ENCODE measurements at regions not wholly inside any gene's neighbourhood (a gene's known extent, or its start where the extent isn't known, plus 50 kb on each side); places are given as distances from the start of the nearest gene placed in this dataset.

DNA sequence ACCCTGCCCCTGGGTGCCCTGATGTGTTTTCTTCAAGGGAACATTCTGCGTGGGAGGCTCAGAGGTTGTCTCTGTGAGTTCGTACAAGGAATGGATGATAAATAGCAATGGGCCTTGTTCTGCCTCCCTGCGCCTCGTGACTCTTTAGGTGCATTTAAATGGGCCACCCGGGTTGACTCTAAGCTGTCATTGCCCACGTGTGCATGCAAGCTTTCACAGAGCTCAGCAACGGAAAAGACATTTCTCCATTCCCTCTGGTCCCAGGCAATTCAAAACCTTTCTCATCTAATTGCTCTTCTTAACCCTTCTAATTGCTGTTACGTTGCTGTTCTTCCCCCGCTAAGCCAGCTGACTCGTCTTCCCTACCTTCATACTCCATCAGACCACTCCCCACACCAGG is 71.5 kb upstream of the SDK2 start:
- no peaks in the 10 kb centered on the region for H3K27me3 ChIP-seq

DNA sequence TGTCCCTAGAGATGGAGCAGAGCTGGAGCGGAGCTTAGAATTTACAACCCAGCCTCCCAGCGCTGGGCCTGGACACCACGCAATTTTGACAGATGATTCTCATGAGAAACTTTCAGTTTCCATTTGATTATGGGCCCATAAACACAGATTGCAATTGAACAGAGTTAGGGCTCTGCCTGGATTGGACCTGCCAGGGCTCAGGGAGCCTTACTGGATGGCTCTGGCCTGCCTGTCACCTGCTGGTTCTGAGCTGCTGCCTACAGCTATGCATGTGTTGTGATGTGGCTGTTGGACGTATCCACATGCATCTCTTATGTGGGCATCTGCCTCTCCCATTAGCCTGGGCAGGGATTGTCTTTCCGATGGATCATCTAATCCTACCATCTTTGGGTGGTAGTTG is 73.4 kb upstream of the SDK2 start:
- H3K27me3 ChIP-seq: no peaks in the 10 kb centered on the region
- no peak for DNase-seq

More for the DNA sequence above, 71.5 kb upstream of the SDK2 start:
- no peak for DNase-seq
- no peaks in the 10 kb centered on the region for H3K9me3 ChIP-seq (replicated peaks)
- no peaks in the 10 kb centered on the region for H3K36me3 ChIP-seq
- H3K4me1 ChIP-seq: peaks cover 19% of the 10 kb centered on the region
- no peak overlapping the region for H3K4me3 ChIP-seq
- H3K27ac ChIP-seq: no peak overlapping the region

DNA sequence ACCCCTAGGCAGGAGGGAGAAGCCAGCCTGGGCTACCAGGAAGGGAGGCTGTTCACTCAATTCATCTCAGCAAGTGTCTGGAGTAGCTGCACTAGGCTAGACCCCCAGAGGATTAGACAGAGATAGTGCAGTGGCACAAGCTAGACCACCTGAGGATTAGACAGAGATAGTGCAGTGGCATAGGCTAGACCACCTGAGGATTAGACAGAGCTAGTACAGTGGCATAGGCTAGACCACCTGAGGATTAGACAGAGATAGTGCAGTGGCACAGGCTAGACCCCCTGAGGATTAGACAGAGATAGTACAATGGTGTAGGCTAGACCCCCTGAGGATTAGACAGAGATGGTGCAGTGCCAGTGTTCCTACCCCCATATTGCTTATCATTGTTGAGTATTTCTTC is 74.1 kb upstream of the SDK2 start:
- Histone ChIP-seq H3K36me3 (no peaks in the 10 kb centered on the region), H3K27me3 (no peaks in the 10 kb centered on the region), H3K4me1 (peaks cover 22% of the 10 kb centered on the region), H3K27ac (no peak overlapping the region), H3K4me3 (no peak overlapping the region), H3K9me3 (replicated peaks) (no peaks in the 10 kb centered on the region)
- DNase-seq: no peak

More for the DNA sequence above, 73.4 kb upstream of the SDK2 start:
- no peaks in the 10 kb centered on the region for H3K36me3 ChIP-seq
- no peak overlapping the region for H3K27ac ChIP-seq
- no peaks in the 10 kb centered on the region for H3K9me3 ChIP-seq (replicated peaks)
- H3K4me1 ChIP-seq: peaks cover 22% of the 10 kb centered on the region
- H3K4me3 ChIP-seq: no peak overlapping the region

DNA sequence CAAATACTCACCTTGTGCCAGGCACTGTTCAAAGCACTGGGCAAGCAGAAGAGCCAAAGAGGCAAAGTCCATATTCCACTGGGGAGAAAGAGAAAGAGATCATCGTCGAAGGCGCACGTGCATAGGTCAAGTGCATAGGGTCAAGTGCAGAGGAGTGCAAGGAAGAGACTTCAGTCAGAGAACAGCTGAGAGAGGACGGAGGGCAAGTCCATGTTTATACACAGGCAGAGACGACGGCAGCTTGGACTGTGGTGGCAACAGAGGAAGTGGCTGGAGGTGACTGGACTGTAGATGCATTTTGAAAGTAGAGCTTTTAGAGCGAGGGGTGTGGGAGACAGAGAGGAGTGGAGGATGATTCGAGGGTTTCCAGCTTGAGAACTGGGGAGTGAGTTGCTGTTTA is 74.7 kb upstream of the SDK2 start:
- H3K4me3 ChIP-seq: no peak overlapping the region
- DNase-seq: peak; percentile 25 to 51
- H3K9me3 ChIP-seq (replicated peaks): no peaks in the 10 kb centered on the region
- H3K27ac ChIP-seq: no peak overlapping the region; the same call in 1 of the 2 replicates
- H3K36me3 ChIP-seq: no peaks in the 10 kb centered on the region
- H3K27me3 ChIP-seq: no peaks in the 10 kb centered on the region
- H3K4me1 ChIP-seq: peaks cover 22% of the 10 kb centered on the region

DNA sequence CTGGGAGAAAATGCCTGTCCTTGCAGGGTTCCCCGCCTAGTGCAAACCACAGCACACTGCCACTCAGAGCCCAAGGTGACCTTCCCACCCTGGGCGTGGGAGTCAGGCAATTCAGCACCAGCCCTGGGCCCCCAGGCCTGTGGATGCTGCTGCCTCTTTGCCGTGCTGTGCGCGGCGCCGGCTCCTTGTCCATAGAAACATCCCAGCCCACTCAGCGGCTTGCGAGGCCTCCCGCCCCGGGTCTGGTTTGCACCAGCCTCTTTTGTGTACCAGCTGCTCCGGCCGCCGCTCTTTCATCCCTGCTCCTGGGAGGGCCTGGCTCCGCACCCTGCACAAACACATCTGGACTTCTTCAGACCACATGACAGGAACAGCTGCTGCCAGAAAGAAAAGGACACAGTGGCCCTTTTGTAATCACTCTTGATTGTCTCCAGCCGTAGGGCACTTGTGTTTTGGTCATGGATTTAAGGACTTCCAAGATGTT is 75.4 kb upstream of the SDK2 start:
- peaks cover 22% of the 10 kb centered on the region for H3K4me1 ChIP-seq
- DNase-seq: peak; percentile 98 to 99
- H3K4me3 ChIP-seq: no peak overlapping the region
- no peaks in the 10 kb centered on the region for H3K27me3 ChIP-seq
- no peaks in the 10 kb centered on the region for H3K36me3 ChIP-seq
- H3K9me3 ChIP-seq (replicated peaks): no peaks in the 10 kb centered on the region
- H3K27ac ChIP-seq: peak overlapping the region; percentile 86

DNA sequence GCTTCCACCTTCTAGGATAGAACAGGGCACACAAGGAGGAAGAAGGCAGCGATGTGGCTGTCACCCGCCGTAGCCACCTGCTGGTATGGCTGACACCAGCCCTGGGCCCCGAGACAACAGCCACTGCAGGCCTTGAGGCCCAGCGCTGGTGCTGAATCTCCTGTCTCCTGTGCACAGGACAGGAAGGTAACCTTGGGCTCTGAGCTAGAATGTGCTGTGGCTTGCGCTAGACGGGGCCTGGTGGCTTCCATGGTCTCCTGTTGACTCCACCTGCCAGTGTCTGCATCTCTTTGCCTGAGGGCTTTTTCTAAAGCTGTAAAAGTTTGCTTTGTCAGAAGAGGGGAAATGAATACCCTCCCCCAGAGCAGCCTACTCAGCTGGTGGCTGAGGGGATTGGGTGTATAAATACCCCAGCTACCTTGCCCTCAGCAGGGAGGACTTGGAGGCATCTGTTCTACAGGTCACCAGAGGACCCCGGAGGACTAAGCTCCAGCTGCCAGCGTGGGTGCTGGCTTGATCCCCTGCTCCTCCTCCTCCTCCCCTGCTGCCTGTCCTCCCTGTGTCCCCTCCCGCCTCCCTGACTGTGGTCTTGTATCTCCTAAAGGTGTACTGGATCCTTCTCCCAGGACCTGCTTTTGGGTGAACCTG is 76.1 kb upstream of the SDK2 start:
- Histone ChIP-seq H3K36me3 (no peaks in the 10 kb centered on the region), H3K27me3 (no peaks in the 10 kb centered on the region), H3K9me3 (replicated peaks) (no peaks in the 10 kb centered on the region), H3K27ac (peak overlapping the region; percentile 86), H3K4me3 (no peak overlapping the region), H3K4me1 (peaks cover 22% of the 10 kb centered on the region)
- peak; percentile 67 to 89 for DNase-seq

DNA sequence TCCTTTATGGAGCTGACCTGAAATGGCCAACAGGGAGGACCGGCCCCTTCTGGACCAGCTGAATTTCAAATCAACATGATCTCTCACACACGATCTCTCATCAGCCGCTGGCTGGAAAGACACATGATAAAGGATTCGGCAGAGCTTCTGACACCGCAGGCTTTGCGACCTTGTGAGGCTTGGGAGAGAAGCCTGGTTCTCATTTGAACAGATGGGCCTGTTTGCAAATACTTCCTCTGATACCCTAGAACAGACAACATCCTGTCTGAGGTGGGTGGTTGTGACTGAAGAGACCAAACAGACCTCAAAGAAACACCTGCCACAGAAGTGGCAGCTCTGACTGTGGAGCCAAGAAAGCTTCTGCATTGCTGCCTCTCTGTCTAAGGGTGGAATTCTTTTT is 77.9 kb upstream of the SDK2 start:
- Histone ChIP-seq H3K36me3 (no peaks in the 10 kb centered on the region), H3K4me3 (no peak overlapping the region), H3K4me1 (peaks cover 22% of the 10 kb centered on the region), H3K27ac (no peak overlapping the region), H3K9me3 (replicated peaks) (no peaks in the 10 kb centered on the region), H3K27me3 (no peaks in the 10 kb centered on the region)
- no peak for DNase-seq

DNA sequence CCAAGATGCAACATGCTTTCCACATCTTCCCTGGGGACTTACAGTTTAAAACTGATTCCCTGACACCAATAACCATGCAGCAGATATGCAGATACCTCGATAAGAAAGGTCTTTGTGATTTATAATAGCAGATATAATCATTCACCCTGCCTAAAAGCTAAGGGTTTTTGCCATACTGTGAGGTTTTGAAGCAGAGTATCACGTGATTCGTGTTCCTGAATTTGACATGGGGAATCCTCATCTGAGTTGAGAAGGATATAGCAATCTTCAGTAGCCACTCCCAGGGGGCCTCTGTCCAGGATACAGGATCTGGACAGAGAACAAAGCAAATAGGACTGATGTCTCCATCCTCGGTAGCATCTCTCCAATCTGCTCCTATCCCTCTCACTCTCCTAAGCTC is 79.1 kb upstream of the SDK2 start:
- Histone ChIP-seq H3K36me3 (no peaks in the 10 kb centered on the region), H3K27me3 (peaks cover 5% of the 10 kb centered on the region; the same call in 1 of the 2 replicates), H3K9me3 (replicated peaks) (no peaks in the 10 kb centered on the region), H3K27ac (no peak overlapping the region), H3K4me1 (peaks cover 22% of the 10 kb centered on the region), H3K4me3 (no peak overlapping the region)
- no peak for DNase-seq

DNA sequence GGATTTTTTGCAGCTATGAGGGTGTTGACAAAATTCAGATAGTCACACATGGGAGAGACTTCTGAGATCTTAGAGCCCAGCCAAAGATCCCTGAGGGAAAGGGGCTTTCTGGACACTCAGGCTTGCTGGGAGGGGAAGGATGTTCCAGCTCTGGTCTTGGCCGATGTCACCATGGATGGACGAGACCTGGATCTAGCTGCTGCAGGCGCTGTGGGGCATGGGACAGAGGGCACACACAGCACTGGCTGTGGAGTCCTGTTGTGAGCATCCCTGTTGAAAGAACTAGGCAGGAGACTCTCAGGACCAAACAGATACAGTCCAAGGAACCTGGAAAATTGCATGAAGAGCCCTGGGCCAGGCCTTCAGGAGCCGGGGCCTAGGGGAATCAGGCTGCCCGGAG is 80.1 kb upstream of the SDK2 start:
- Histone ChIP-seq H3K9me3 (replicated peaks) (no peaks in the 10 kb centered on the region), H3K27ac (no peak overlapping the region), H3K4me3 (no peak overlapping the region), H3K4me1 (peaks cover 15% of the 10 kb centered on the region), H3K36me3 (no peaks in the 10 kb centered on the region), H3K27me3 (peaks cover 5% of the 10 kb centered on the region; the same call in 1 of the 2 replicates)
- DNase-seq: no peak

DNA sequence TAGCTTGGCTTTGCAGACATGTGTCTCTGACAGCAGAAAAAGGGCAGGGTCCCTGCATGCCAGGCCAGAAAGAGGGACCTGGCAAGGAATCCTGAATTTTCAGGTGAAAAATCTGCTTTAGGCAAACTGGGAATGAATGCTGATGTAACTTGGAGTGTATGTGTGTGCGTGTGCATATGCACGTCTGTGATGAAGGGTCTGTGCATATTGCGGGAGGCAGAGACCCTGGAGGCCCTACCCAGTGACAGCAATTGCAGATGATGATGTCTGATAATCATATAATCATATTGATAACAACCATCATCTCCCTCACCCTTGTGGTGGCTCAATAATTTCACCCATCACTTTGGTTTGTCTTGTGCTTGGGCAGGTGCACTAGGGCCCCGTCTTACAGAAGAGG is 80.7 kb upstream of the SDK2 start:
- H3K27me3 ChIP-seq: peaks cover 5% of the 10 kb centered on the region; the same call in 1 of the 2 replicates
- H3K4me1 ChIP-seq: peaks cover 11% of the 10 kb centered on the region
- no peaks in the 10 kb centered on the region for H3K36me3 ChIP-seq
- no peak overlapping the region for H3K4me3 ChIP-seq
- DNase-seq: no peak
- H3K27ac ChIP-seq: no peak overlapping the region
- H3K9me3 ChIP-seq (replicated peaks): no peaks in the 10 kb centered on the region

DNA sequence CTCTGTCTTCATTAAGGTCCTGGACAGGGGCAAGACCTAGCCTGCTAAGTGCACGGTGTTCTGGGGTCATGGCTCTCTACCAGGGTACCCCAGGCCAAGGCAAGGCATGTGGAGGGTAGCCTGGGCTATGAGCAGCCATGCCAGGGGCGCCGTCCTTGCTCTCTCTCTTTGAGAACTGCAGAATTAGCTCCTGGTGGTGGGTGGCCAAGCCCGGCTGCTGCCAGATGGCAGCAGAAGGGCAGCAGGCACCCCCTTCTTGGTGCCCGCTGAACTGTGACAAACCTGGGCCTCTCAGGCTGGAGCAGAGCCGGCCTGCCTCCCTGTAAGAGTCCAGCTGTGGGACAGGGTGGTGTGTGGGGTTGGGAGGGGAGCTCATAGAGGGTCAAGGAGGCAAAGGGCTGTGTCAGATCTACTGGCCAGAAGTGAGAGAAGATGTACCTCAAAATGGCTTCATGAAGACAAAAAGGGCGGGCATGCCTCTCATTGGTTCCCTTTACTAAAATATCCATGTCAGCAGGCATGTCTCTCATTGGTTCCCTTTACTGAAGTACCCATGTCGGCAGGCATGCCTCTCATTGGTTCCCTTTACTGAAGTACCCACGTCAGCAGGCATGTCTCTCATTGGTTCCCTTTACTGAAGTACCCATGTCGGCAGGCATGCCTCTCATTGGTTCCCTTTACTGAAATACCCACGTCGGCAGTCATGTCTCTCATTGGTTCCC is 81.7 kb upstream of the SDK2 start:
- Histone ChIP-seq H3K36me3 (no peaks in the 10 kb centered on the region), H3K9me3 (replicated peaks) (0 out of 2 replicates have a peak, but pooled peaks cover 3% of the 10 kb centered on the region), H3K4me3 (no peak overlapping the region), H3K27ac (no peak overlapping the region), H3K27me3 (peaks cover 5% of the 10 kb centered on the region; the same call in 1 of the 2 replicates), H3K4me1 (peaks cover 2% of the 10 kb centered on the region)
- DNase-seq: no peak

DNA sequence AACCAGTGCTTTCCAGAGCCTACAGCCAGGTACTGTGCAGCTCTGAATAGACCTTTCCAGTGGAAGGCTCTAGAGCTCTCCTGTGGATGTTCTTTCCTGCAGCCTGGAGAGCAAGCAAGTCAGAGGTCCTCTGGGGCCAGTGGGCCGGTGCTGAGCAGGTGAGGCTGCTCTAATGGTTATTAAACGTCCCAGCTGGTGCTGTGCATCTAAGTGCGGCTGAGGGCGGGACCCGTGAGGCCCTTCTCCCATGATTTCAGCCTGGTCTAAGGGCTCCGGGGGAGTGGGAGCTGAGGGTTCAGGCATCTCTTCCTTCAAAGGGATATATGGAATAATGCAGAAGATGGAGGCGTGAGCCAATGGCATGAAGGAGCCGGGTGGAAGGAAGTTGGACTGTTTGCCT is 83.7 kb upstream of the SDK2 start:
- no peak for DNase-seq
- Histone ChIP-seq H3K27ac (no peak overlapping the region), H3K4me1 (no peaks in the 10 kb centered on the region), H3K9me3 (replicated peaks) (0 out of 2 replicates have a peak, but pooled peaks cover 7% of the 10 kb centered on the region), H3K36me3 (no peaks in the 10 kb centered on the region), H3K4me3 (no peak overlapping the region), H3K27me3 (peaks cover 5% of the 10 kb centered on the region; the same call in 1 of the 2 replicates)

DNA sequence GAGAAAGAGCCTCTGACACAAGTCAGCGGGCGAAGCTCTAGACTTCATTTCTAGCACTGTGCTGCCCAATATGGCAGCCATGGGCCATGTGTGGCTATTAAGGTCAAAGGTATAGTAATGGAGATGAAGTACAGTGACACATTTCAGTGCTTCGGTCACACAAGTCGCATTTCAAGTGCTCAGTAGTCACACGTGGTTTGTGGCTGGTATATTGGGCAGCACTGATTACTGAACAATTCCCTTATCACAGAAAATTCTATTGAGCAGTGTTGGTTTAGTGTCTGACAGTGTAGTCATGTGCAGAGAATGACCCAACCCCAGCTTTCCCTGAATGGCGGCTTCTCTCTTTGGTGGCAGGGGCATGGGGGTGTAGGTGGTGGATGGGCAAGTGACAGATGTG is 84.9 kb upstream of the SDK2 start:
- DNase-seq: no peak
- 0 out of 2 replicates have a peak, but pooled peaks cover 7% of the 10 kb centered on the region for H3K9me3 ChIP-seq (replicated peaks)

DNA sequence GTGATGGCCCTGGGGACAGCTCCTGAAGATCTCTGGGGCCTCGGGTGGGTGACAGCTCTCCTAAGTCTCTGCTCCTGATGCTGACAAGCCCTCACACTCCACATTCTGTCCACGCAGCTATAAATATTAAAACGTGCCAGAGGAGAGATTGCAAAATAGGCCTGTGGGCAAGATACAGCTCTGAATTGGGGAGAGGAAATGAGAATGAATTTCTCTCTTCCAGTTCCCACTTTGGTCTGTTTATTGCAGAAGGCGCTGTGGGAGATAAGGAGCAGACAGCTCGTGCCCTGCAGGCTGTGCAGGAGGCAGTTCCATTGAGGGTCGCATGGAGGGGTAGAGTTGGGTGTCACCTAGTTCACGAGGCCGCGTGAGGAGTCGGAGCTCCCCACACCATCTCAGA is 87.5 kb upstream of the SDK2 start:
- Histone ChIP-seq H3K9me3 (replicated peaks) (0 out of 2 replicates have a peak, but pooled peaks cover 7% of the 10 kb centered on the region), H3K4me3 (no peak overlapping the region), H3K36me3 (no peaks in the 10 kb centered on the region), H3K4me1 (no peaks in the 10 kb centered on the region), H3K27ac (no peak overlapping the region), H3K27me3 (peaks cover 12% of the 10 kb centered on the region)
- no peak for DNase-seq

More for the DNA sequence above, 84.9 kb upstream of the SDK2 start:
- Histone ChIP-seq H3K4me3 (no peak overlapping the region), H3K27ac (no peak overlapping the region), H3K4me1 (no peaks in the 10 kb centered on the region), H3K27me3 (peaks cover 9% of the 10 kb centered on the region; the same call in 1 of the 2 replicates), H3K36me3 (no peaks in the 10 kb centered on the region)

DNA sequence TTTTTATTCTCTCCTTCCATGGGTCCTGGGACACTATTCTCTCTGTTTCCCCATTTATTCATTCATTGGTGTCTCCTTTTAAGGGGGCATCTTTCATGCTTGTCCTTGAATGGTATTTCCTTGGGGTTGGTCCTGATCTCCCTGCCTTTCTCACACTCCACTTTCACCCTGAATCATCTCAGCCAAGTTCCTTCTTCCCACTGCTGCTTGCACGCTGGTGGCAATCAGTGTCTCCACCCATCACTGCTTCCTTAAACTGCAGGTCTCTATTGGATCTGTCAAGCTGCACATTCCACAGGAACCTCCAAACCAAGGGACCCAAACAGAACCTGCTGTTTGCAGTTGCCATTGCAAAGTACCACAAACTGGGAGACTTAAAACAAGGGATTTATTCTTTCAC is 89.3 kb upstream of the SDK2 start:
- Histone ChIP-seq H3K36me3 (no peaks in the 10 kb centered on the region), H3K27ac (no peak overlapping the region), H3K4me1 (no peaks in the 10 kb centered on the region), H3K9me3 (replicated peaks) (0 out of 2 replicates have a peak, but pooled peaks cover 7% of the 10 kb centered on the region), H3K27me3 (peaks cover 9% of the 10 kb centered on the region), H3K4me3 (no peak overlapping the region)
- no peak for DNase-seq

Measured in SJCRH30 (cell line).